T follicular helper cell (primary cell): ENCODE measurements at regions not wholly inside any gene's neighbourhood (a gene's known extent, or its start where the extent isn't known, plus 50 kb on each side); places are given as distances from the start of the nearest gene placed in this dataset.
"Not testable (repeated sequence)": the region's sequence is repeated elsewhere in the genome, so short reads cannot be mapped to it uniquely, and the experiment has no call there.

ENCODE experiments used
- DNase-seq: peaks from one replicate; pipeline ENCODE4 v3.0.0-alpha.2; 2020; ENCODE audit warnings: low read depth

DNA sequence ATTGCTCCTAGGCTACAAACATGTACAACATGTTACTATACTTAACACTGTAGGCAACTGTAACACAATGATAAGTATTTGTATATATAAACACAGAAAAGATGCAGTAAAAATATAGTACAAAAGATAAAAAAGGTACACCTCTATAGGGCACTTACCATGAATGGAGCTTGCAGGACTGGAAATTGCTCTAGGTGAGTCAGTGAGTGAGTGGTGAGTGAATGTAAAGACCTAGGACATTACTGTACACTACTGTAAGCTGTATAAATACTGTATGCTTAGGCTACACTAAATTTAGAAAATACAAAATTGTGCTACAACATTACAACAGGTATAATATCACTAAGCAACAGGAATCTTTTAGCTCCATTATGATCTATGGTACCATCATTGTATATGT, 312.0 kb upstream of the PREP start:
- no peak for DNase-seq

DNA sequence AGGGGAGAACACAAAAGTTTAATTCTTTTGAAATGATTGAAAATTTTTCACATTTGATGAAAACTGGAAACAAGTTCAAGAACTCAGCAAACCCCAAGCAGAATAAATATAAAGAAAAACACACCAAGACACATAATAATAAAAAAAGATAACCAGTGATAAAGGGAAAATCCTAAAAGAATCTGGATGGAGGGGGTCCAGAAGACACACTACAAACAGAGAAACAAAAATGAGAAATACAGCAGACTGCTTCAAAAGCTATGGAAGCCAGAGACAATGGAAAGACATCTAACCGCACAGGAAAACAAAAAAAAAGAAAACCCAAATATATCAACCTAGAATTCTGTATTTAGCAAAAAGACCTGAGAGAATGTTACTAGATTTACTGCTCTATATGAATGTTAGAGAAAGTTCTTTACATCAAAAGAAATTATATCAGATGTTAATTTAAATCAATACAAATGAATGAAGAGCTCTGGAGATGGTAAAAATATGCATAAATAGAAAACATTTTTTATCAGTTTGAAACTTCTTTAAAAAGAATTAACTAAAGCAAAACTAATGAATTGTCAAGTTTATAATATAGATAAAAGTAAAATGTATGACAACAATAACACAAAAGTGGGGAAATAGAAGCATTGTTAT, 310.7 kb upstream of the PREP start:
- no peak for DNase-seq

DNA sequence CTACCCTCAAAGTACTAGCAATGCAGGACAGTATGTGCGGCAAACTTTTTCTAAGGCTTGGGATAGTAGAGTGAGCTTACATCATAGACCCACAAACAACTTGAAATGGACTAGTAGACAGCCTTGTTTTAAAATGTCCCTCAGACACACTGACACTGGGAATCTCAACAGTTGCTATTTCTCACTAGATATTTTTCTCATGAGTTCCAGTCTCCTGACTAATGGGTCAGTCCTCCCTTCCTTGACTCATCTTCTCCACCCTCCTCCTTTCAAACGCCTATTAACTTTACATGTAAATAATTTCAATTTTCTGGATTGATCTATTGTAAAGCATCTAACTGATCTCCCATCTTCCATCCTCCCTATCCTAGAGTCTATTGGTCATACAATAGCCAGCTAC, 308.3 kb upstream of the PREP start:
- no peak for DNase-seq

DNA sequence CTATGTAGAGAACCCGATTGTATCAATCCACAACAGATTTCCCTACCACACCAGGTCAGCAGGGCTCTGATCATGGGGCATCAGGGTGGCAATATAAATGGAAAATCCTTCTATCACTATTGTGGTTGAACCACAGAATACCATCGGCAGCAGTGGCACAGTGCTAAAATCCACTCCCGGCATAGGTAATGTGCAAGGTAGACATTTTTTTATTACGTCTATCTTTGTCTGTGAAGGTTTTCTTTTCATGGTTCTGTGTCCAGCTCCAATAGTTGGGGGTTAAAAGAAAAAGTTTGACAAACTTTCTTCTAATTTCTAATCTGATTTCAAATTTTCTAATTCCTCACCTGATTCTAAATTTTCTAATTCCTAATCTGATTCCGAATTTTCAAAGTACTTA, 302.7 kb upstream of the PREP start:
- DNase-seq = no peak

DNA sequence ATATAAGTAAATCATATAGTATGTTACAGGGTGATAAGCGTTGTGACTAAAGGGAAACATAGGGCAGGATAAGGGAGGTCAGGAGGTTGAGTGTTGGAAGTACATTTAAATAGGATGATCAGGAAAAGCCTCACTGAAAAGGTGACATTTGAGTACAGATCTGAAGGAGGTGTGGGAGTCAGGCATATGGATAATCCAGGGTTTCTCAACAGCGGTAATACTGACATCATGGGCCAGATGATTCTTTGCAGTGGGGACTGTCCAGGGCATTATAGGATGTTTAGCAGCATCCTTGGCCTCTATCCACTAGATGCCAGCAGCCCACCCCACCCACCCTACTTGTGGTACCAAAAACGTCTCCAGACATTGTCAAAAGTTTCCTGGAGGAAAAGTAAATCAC, 292.6 kb upstream of the PREP start:
- no peak for DNase-seq

DNA sequence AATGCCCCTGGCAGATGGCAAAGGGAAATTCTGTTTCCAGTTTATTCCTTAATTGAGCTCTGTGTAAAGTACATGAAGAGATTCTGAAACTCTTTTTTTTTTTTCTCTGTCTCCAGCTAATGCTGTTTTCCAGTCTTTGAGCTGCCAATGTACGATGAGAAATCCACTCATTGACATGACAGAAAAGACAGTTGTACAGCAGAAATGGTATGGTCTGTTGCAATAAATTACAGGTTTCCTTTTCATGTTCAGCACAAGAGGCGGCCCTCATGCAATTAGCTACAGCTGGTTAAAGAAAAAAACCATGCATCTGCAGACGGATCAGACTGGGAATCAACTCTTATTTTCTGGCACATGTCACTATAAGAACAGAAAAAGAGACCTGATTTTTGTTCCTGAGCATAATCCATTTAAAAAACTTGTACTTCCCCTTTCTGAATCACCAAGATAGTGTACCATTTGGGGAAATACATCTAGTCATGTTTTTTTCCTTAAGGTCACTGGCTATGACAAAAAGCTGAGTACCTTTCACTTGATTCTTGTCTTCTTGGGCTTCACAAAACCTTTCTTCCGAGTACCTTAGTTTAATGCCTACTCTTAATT, 289.8 kb upstream of the PREP start:
- DNase-seq = no peak

DNA sequence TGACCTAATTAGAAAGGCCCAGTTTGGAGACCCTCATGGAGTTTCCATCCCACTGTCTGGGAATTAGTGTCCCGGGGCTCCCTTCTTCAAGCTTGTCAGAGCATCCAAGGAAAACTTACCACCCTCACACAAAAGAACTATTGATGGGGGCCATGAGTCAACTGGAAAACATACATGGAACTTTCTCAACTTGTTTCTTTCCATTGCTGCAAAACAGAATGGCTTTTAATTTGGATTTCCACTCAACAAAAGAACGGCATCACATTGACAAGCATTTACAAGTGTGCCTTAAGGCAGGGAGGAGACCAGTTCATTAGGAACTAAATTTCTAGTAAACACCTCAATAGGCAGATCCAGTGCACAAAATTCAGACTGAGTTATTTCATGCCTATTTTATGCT, 289.1 kb upstream of the PREP start:
- DNase-seq = no peak

DNA sequence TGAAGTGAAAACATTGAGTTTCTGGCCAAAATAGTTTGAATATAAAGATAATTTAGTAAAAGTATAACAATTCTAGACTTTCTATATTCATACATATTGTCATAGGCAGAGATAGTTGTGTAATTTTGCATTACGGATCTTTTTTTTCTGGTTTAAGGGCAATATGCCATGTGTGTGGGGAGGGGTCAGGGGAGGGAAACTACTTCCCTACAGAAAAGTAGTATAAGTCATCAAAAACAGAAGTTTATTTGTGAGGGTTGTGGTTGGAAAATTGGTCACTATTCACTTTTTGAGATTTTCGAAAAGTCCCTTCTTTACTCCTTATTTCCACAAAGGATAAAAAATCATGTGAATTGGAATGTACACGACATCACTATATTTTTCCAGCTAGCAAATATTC, 288.2 kb upstream of the PREP start:
- no peak for DNase-seq

DNA sequence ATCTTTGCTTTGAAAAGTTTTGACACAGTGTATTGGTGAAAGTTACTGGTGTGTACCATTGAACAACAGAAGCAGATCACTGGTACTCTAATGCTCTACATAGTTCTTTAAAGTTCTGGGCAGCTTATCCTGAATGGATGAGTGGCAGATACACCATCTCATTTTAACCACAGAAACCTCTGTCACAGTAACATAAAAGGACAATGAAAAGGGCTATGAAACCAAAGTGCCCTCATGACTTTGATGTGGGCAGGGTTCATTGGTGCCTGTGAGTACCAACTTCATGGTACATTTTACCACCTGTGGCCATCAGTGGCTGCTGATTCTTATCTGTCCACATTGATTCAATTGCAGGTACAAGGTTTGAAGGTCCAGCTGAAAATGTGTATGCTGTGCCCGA, 285.7 kb upstream of the PREP start:
- no peak for DNase-seq

DNA sequence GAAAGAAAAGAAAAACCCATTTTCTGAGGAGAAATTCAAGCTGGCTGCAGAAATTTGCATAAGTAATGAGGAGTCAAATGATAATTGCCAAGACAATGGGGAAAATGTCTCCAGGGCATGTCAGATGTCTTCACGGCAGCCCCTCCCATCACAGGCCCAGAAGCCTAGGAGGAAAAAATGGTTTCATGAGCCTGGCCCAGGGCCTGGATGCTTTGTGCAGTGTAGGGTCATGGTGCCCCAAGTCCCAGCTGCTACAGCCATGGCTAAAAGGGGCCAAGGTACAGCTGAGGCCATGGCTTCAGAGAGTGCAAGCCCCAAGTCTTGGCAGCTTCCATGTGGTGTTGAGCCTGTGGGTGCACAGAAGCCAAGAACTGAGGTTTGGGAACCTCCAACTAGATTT, 283.9 kb upstream of the PREP start:
- not testable (repeated sequence) for DNase-seq

DNA sequence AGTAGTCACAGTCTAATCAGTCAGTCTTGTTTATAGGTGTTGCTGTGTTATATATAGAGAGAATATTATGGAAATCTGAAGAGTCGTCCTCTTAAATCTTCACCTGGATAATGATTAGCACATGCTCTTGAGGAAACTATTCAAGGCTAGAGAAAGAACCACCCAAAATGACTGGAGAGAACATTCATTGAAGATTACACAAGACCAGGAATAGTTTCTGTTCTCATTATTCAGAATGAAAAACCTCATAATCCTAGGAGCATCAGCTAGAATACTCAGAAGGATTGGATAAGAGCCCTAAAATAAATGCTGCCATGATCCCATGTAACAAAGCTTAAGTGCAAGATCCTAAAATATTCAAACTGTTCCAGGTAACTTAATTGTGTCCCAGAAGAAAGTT, 278.2 kb upstream of the PREP start:
- no peak for DNase-seq

DNA sequence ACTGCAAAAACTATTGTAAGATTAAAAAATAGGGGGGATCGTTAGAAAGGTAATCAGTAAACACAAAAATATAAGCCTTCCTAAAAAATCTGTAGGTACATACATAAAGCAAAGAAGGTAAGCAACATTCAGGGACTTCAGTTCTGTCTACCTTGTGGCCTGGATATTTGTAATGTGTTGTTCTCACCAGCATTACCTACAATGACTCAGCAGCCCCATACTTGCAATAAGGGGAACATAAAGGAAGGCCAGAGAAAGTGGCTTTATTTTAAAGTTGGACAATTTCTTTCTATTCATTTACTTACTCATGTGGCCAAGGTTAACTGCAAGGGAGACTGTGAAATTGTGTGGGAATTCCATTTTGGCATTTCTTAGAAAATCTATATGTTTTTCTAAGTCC, 277.2 kb upstream of the PREP start:
- no peak for DNase-seq

DNA sequence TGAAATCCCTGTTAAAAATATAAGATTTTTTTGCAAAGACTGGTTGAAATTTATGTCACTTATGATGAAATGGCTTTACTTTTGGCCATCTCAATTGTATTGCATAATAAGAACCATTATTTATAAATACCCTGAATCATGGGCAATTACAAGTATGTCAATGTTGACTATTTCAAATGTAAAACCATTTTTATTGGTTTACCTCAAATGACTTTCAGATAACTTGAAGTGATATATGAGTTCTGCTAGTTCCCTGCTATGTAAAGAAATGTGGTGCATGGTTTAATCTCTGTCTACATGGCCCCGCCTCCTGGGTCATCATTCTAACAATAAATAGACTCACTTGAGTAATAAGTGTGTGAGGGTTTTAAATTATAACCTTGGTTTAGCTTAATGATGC, 275.6 kb upstream of the PREP start:
- DNase-seq = no peak

DNA sequence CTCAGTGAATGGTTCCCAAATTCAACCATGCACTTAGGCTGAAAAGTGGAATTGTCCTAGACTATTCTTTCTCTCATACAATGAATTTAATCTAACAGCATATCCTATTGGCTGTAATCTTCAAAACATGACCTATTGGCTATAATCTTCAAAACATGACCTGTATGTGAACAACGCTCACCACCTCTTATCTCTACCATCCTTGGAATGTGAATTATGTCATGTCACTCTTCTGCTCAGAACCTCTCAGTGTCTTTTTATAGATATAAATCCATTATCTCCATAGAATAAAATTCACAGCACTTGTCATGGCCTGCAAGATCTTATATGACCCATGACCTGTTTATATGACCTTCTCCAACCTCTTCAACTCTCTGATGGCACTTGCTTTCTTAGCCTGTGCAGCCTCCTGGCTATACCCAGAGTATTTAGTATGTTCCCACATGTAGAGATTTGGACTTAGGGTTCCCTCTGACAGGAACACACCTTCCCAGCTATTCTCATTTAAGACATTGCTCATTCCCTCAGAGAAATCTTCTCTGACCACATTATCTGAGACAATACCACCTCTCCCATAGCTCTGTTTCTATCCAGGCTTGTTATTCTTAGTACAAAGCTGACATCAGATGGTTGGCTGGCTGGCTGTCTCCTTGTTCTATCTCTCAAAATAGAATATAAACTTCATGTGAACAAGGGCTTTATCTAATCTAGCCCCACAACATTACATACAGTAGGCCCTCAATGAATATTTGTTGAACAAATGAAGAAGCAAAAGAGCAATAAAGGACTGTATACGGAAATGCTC, 275.0 kb upstream of the PREP start:
- DNase-seq = no peak

DNA sequence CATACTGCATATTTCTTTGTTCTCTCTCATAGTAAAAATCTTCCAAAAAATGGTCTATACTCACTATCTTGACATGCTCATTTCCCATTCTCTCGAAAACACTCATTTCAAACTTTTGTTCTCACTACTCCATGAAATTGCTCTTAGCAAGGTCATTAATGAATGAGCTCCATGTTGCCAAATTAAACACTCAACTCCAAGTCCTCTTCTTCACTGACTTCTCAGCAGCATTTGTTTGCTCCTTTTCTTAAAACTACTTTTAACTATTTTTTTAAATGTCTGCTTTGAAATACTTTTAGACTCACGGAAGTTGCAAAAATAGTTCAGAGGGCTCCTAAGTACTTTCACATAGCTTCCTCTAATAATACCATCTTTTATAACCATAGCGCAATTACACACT, 274.0 kb upstream of the PREP start:
- no peak for DNase-seq

DNA sequence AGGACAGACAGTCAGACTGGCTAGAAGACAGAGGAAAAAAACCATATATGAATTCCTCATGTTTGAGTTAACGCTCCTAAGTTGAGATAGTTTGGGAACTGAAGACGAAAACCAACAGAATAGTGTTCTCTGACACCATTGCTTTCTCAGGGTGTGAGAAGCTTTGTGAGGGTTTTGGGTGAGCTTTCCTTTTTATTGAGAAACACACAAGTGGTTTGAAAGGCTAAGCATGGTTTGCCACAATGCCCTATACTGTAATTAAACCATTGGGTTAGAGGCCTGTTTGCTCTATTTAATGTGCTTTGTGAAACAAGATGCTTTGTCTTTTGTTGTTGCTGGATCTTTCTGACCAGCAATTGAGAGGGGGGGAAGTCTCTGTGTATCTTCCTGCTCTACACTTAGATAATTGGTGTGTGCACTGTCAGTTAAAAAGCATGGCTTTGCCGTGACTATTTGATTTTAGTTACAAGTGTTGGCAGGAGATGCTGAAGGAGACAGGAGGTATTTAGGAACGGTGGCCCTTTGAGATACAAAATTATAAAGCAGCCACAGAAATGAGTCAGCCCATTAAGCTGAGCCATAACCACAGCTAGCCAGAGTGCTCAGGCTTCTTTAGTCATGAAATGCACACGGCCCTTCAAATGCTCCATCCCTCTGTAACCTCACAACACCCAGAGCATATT, 273.0 kb upstream of the PREP start:
- no peak for DNase-seq

DNA sequence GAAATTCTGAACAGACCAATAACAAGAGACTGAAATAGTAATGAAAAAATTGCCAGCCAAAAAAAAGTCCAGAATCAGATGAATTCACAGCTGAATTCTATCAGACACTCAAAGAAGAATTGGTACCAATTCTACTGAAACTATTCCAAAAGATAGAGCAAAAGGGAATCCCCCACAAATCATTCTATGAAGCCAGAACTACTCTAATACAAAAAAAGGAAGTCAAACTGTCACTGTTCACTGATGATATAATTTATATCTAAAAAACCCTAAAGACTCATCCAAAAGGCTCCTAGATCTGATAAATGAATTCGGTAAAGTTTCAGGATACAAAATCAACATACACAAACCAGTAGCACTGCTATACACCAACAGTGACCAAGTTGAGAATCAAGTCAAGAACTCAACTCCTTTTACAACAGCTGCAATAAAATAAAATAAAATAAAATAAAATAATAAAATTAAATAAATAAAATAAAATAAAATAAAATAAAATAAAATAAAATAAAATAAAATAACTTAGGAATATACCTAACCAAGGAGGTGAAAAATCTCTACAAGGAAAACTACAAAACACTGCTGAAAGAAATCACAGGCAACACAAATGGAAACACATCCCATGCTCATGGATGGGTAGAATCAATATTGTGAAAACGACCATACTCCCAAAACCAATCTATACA, 270.1 kb upstream of the PREP start:
- DNase-seq = not testable (repeated sequence)

DNA sequence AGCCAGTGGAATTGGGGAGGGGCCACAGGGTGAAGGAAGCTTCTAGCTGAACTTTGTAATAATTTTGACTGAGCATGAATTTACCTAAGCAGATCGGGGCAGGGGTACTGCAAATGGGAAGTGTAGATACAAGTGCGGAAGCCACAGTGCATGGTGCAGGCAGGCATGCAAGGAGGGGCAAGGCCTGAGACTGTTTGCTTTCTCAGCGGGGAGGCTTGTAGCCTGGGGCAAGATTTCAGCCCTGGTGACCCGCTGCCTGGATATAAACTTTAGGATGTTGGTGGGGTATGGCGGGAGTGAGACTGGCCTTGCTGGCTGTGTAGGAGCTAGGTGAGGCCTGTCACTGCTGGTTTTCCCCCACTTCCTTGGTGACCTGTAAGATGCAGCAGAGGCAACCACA, 266.4 kb upstream of the PREP start:
- no peak for DNase-seq

DNA sequence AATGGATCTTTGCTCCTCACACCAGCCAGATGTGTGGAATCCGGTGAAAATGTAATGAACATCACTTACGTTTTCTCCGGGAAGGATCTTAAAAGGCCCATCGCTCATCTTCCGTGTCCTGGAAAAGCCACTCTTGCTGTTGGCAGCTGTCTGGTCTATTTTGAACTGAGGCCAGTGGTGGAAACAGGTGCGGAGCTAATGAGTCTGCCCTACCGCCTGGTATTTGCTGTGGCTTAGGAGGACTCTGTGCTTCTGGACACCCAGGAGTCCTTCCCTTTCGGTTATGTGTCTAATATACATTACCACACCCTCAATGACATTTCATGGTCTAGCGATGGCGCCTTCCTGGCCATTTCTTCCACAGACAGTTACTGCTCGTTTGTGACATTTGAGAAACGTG, 264.2 kb upstream of the PREP start:
- DNase-seq = no peak

DNA sequence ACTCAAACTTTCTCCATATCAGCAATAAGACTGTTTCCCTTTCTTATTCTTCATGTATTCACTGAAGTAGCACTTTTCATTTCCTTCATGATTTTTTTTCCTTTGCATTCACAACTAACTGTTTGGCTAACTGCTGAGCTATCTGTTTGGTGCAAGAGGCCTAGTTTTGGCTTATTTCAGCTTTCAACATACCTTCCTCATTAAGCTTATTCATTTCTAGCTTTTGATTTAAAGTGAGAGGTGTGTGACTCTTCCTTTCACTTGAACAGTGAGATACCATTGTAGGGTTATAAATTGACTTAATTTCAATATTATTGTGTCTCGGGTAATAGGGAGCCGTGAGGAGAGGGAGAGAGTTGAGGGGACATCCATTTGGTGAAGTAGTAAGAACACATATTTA, 262.0 kb upstream of the PREP start:
- DNase-seq = no peak

DNA sequence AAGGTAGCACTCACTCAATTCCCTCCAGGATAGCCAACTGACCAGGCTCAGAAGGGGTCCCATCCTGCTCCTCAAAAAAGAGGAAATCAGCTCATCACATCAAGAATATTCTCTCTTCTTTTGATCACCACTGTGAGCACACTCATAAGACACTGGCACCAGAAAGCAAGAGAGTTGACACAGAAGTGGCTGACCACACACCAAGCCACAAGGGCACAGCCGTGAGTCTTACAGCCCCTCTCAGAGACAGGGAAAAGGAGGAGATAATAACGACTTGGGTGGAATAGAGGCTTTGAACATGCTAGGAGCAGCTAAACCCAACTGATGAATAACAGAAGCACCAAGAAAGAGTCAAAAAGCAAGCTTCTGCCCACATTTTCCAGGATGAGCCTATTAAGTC, 249.1 kb upstream of the PREP start:
- no peak for DNase-seq

DNA sequence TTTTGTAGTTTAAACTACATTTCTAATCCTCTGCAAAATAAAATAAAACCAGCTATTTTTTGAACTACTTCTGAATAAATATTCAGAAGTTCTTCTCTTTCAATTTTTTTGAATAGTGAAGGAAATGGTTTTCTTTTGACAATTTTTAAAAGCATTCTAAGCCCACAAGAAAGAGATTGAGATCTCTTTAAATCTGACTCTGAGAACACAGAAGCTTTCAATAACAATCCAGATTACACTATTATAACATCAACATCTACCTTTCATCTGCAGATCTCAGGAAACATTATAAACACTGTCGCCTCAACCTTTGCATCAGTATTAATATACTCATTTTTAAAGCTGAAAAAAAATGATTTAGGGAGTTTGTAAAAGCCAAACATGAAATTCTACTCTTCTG, 247.5 kb upstream of the PREP start:
- no peak for DNase-seq
